HepG2 (cell line): ENCODE measurements at regions not wholly inside any gene's neighbourhood (a gene's known extent, or its start where the extent isn't known, plus 50 kb on each side); places are given as distances from the start of the nearest gene placed in this dataset.
"Not testable (repeated sequence)": the region's sequence is repeated elsewhere in the genome, so short reads cannot be mapped to it uniquely, and the experiment has no call there.

Experiments used
- ARID4A ChIP-seq: sonication (generic); formaldehyde crosslinking; IDR thresholded peaks from 2 replicates; pipeline ENCODE4 v1.5.0; 2020; ENCODE audit warnings: mild to moderate bottlenecking, missing genetic modification reagents, borderline replicate concordance
- CBX5 ChIP-seq: sonication (generic); formaldehyde crosslinking; IDR thresholded peaks from 2 replicates; pipeline ENCODE4 v1.4.0; 2020; ENCODE audit warnings: missing genetic modification reagents, borderline replicate concordance
- FOSL1 ChIP-seq: sonication (generic); formaldehyde crosslinking; IDR thresholded peaks from 2 replicates; pipeline ENCODE4 v1.9.0; 2021; ENCODE audit warnings: missing genetic modification reagents, borderline replicate concordance
- FOXJ3 ChIP-seq: sonication (generic); formaldehyde crosslinking; IDR thresholded peaks from 2 replicates; pipeline ENCODE4 v1.4.0; 2020; ENCODE audit warnings: missing genetic modification reagents, mild to moderate bottlenecking, borderline replicate concordance
- FOXO1 ChIP-seq: sonication (generic); formaldehyde crosslinking; IDR thresholded peaks from 2 replicates; pipeline ENCODE4 v1.4.0; 2020; ENCODE audit warnings: missing genetic modification reagents
- GATAD2A ChIP-seq: IDR thresholded peaks from 2 replicates; pipeline ENCODE4 v1.6.1; 2016
- HOXA5 ChIP-seq: sonication (generic); formaldehyde crosslinking; IDR thresholded peaks from 2 replicates; pipeline ENCODE4 v1.4.0; 2020; ENCODE audit warnings: missing genetic modification reagents
- KDM6A ChIP-seq: IDR thresholded peaks from 2 replicates; pipeline ENCODE4 v1.6.1; 2016; ENCODE audit warnings: low read depth
- KLF16 ChIP-seq, 2 experiments: sonication (generic) in 1 of 2; formaldehyde crosslinking in 1 of 2; IDR thresholded peaks; 2 replicates each; pipeline versions ENCODE4 v1.6.1 to v1.8.0; 2016 to 2023; ENCODE audit warnings: missing genetic modification reagents in 2 of 2, missing compliant biosample characterization in 1 of 2
- MYC ChIP-seq: sonication (generic); formaldehyde crosslinking; IDR thresholded peaks from 2 replicates; pipeline ENCODE4 v1.9.0; 2021; ENCODE audit warnings: missing genetic modification reagents, borderline replicate concordance
- SOX13 ChIP-seq, 3 experiments: fragments of 450-650 bp in 1 of 3; sonication (generic) in 1 of 3; formaldehyde crosslinking in 1 of 3; IDR thresholded peaks in 2 of 3; conservative IDR thresholded peaks in 1 of 3; 2 replicates each; pipeline versions ENCODE4 v1.5.0 to v1.6.1; 2016 to 2020; ENCODE audit warnings: antibody characterized with exemption in 1 of 3, mild to moderate bottlenecking in 1 of 3, missing compliant biosample characterization in 1 of 3, missing genetic modification reagents in 1 of 3, moderate library complexity in 1 of 3
- SOX6 ChIP-seq, 2 experiments: fragments of 450-650 bp in 1 of 2; sonication (generic) in 1 of 2; formaldehyde crosslinking in 1 of 2; IDR thresholded peaks; 2 replicates each; pipeline versions ENCODE4 v1.4.0 to v1.6.1; 2017 to 2020; ENCODE audit warnings: antibody characterized with exemption in 1 of 2, mild to moderate bottlenecking in 1 of 2, missing genetic modification reagents in 1 of 2
- TEAD3 ChIP-seq: optimal IDR thresholded peaks from 2 replicates; pipeline ENCODE3; 2016; ENCODE audit warnings: borderline replicate concordance
- ZNF331 ChIP-seq: sonication (generic); formaldehyde crosslinking; IDR thresholded peaks from 2 replicates; pipeline ENCODE4 v1.4.0; 2020; ENCODE audit warnings: missing genetic modification reagents
- ZNF362 ChIP-seq: sonication (generic); formaldehyde crosslinking; IDR thresholded peaks from 2 replicates; pipeline ENCODE4 v1.4.0; 2020; ENCODE audit warnings: missing genetic modification reagents, mild to moderate bottlenecking, borderline replicate concordance
- ZNF574 ChIP-seq: sonication (generic); formaldehyde crosslinking; IDR thresholded peaks from 2 replicates; pipeline ENCODE4 v1.4.0; 2020; ENCODE audit warnings: missing genetic modification reagents
- ZNF704 ChIP-seq: sonication (generic); formaldehyde crosslinking; IDR thresholded peaks from 2 replicates; pipeline ENCODE4 v1.8.1; 2023; ENCODE audit warnings: mild to moderate bottlenecking, inconsistent platforms, moderate library complexity, missing genetic modification reagents, borderline replicate concordance
- ZNF740 ChIP-seq: sonication (generic); formaldehyde crosslinking; IDR thresholded peaks from 2 replicates; pipeline ENCODE4 v1.4.0; 2020; ENCODE audit warnings: missing genetic modification reagents

GRCh38 chr4:85043812-85044496 lies 77.5 kb upstream of the WDFY3 start (continued):
- TF ChIP-seq SOX13, SOX6 (IDR thresholded peaks at IDR 0.05): not testable (repeated sequence)
- TF ChIP-seq SOX13 (CRISPR knock-in tag; conservative IDR thresholded peaks at IDR 0.05 in 1 of 2, IDR thresholded peaks at IDR 0.05 in 1 of 2) (peak in 1 of 2 experiments; percentile 40; a peak in 1 of 4 replicates), FOXJ3 (CRISPR knock-in tag) (peak; percentile 43; the same call in 1 of the 2 replicates), GATAD2A (CRISPR knock-in tag) (peak; percentile 68), TEAD3 (CRISPR knock-in tag) (peak; percentile 48), HOXA5 (CRISPR knock-in tag) (0 out of 2 replicates have a peak, but pooled peaks have one; percentile 26), ZNF740 (0 out of 2 replicates have a peak, but pooled peaks have one; percentile 50), ARID4A (CRISPR knock-in tag) (0 out of 2 replicates have a peak, but pooled peaks have one; percentile 14), CBX5 (CRISPR knock-in tag) (0 out of 2 replicates have a peak, but pooled peaks have one; percentile 25), FOXO1 (CRISPR knock-in tag) (peak; percentile 50), ZNF704 (CRISPR knock-in tag) (0 out of 2 replicates have a peak, but pooled peaks have one; percentile 80), MYC (CRISPR knock-in tag) (0 out of 2 replicates have a peak, but pooled peaks have one; percentile 35), SOX6 (CRISPR knock-in tag; IDR thresholded peaks at IDR 0.05) (peak; percentile 55; the same call in 1 of the 2 replicates), KDM6A (0 out of 2 replicates have a peak, but pooled peaks have one; percentile 56), ZNF362 (CRISPR knock-in tag) (peak; percentile 72), ZNF331 (CRISPR knock-in tag) (peak; percentile 89), FOSL1 (CRISPR knock-in tag) (0 out of 2 replicates have a peak, but pooled peaks have one; percentile 33), KLF16 (CRISPR knock-in tag; IDR thresholded peaks at IDR 0.05) (peak in 1 of 2 experiments; percentile 38; a peak in 1 of 4 replicates), ZNF574 (peak; percentile 67)
